GM21515 (cell line): ENCODE measurements at regions not wholly inside any gene's neighbourhood (a gene's known extent, or its start where the extent isn't known, plus 50 kb on each side); places are given as distances from the start of the nearest gene placed in this dataset.
"Not testable (repeated sequence)": the region's sequence is repeated elsewhere in the genome, so short reads cannot be mapped to it uniquely, and the experiment has no call there.

ENCODE experiments used
- ATAC-seq: cut with Tn5 transposase; IDR thresholded peaks from one replicate; pipeline ENCODE4 v1.9.1; 2021; ENCODE audit not compliant: unreplicated experiment

- ATAC-seq, result no peak
Measured at GRCh38 chrX:46029777-46030176, 515.4 kb downstream of the ZNF674 start.

- ATAC-seq, result no peak
Measured at GRCh38 chrX:46016296-46016695, 528.9 kb downstream of the ZNF674 start.

- ATAC-seq, result no peak
Measured at GRCh38 chrX:46015653-46016052, 529.6 kb downstream of the ZNF674 start.

GRCh38 chrX:45992402-45993123 is 552.7 kb downstream of the ZNF674 start:
- ATAC-seq, result no peak

GRCh38 chrX:45986971-45987370 is 558.2 kb downstream of the ZNF674 start:
- ATAC-seq, result no peak

- ATAC-seq, result no peak
Measured at GRCh38 chrX:45986081-45986480, 559.1 kb downstream of the ZNF674 start.

- not testable (repeated sequence) for ATAC-seq
Measured at GRCh38 chrX:45982958-45983727, 562.1 kb downstream of the ZNF674 start.

GRCh38 chrX:45980726-45981125 is 564.5 kb downstream of the ZNF674 start:
- ATAC-seq, result no peak

- no peak for ATAC-seq
Measured at GRCh38 chrX:45975633-45976032, 569.6 kb downstream of the ZNF674 start.

GRCh38 chrX:45972636-45973035 is 572.6 kb downstream of the ZNF674 start:
- ATAC-seq, result no peak

- no peak for ATAC-seq
Measured at GRCh38 chrX:45959567-45959966, 585.7 kb downstream of the ZNF674 start.

- no peak for ATAC-seq
Measured at GRCh38 chrX:45956191-45956870, 588.9 kb downstream of the ZNF674 start.

GRCh38 chrX:45955661-45956060 is 589.6 kb downstream of the ZNF674 start:
- no peak for ATAC-seq

- no peak for ATAC-seq
Measured at GRCh38 chrX:45954026-45954425, 591.2 kb downstream of the ZNF674 start.

- ATAC-seq, result no peak
Measured at GRCh38 chrX:45952030-45952429, 593.2 kb downstream of the ZNF674 start.

GRCh38 chrX:45935408-45935807 is 609.8 kb downstream of the ZNF674 start:
- ATAC-seq, result no peak

GRCh38 chrX:45912316-45912715 is 632.9 kb downstream of the ZNF674 start:
- no peak for ATAC-seq

- no peak for ATAC-seq
Measured at GRCh38 chrX:45907786-45908185, 637.4 kb downstream of the ZNF674 start.

- no peak for ATAC-seq
Measured at GRCh38 chrX:45903781-45904201, 641.4 kb downstream of the ZNF674 start.

GRCh38 chrX:45900766-45901615 is 644.2 kb downstream of the ZNF674 start:
- no peak for ATAC-seq
